PC-3 (cell line): ENCODE measurements at regions not wholly inside any gene's neighbourhood (a gene's known extent, or its start where the extent isn't known, plus 50 kb on each side); places are given as distances from the start of the nearest gene placed in this dataset.

Source experiments
- CTCF ChIP-seq: fragments of 300-600 bp; sonication (generic); conservative IDR thresholded peaks from 2 replicates; pipeline ENCODE4 v1.5.1; 2017; ENCODE audit warnings: antibody characterized with exemption, low read depth, mild to moderate bottlenecking, low read length
- EZH2 ChIP-seq: fragments of 300-600 bp; sonication (generic); IDR thresholded peaks from one replicate; pipeline ENCODE4 v1.6.1; 2017; ENCODE audit warnings: antibody characterized with exemption, mild to moderate bottlenecking, low read length; ENCODE audit not compliant: unreplicated experiment

DNA sequence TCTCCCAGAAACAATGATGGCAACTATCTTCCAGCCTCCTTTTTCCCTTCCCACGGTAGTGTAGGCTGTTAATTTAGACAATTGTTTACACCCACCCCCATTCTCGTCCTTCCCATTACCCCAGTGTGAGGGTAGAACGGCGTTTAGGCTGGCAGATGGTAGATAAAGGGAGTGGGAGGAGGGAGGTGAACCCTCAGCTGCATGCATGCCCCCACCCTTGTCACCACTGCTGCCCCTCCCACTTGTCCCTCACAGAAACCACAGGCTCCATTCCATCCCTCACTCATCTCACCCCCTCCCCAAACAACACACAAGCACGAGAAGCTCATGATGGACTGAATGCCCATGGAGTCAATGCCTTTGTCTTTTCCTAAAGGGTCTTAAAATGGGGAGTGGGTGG is 107.9 kb upstream of the PARD3B start:
- no peak for TF ChIP-seq CTCF
- no peak for TF ChIP-seq EZH2
